Mucosa of rectum (tissue), 2 donors: ENCODE measurements at regions not wholly inside any gene's neighbourhood (a gene's known extent, or its start where the extent isn't known, plus 50 kb on each side); places are given as distances from the start of the nearest gene placed in this dataset.

ENCODE experiments used
- H3K27ac ChIP-seq, 2 donors: one replicate each; pipeline ENCODE4 v1.7.0; 2013; ENCODE audit warnings: inconsistent platforms in 2 of 2, low read depth in 2 of 2, low read length in 2 of 2
- H3K27me3 ChIP-seq, 2 donors: one replicate each; pipeline ENCODE4 v1.7.0; 2013; ENCODE audit warnings: low read length in 2 of 2; ENCODE audit not compliant: control insufficient read depth in 2 of 2, insufficient read depth in 2 of 2
- H3K36me3 ChIP-seq, 2 donors: one replicate each; pipeline ENCODE4 v1.7.0; 2013; ENCODE audit warnings: low read length in 2 of 2; ENCODE audit not compliant: control insufficient read depth in 2 of 2, insufficient read depth in 2 of 2
- H3K4me1 ChIP-seq, 2 donors: one replicate each; pipeline ENCODE4 v1.7.0; 2013; ENCODE audit warnings: low read length in 2 of 2, mild to moderate bottlenecking in 1 of 2; ENCODE audit not compliant: control insufficient read depth in 2 of 2, insufficient read depth in 2 of 2
- H3K4me3 ChIP-seq, 2 donors: one replicate each; pipeline ENCODE4 v1.7.0; 2013; ENCODE audit warnings: low read length in 2 of 2
- H3K9ac ChIP-seq, 2 donors: one replicate each; pipeline ENCODE4 v1.7.0; 2013; ENCODE audit warnings: low read length in 2 of 2, low read depth in 1 of 2, mild to moderate bottlenecking in 1 of 2
- H3K9me3 ChIP-seq, 2 donors: one replicate each; pipeline ENCODE4 v1.7.0; 2013; ENCODE audit warnings: low read length in 2 of 2; ENCODE audit not compliant: control insufficient read depth in 2 of 2
- donor health status: healthy.
- donor health status: Normal muscosa, but diverticular disease.

DNA sequence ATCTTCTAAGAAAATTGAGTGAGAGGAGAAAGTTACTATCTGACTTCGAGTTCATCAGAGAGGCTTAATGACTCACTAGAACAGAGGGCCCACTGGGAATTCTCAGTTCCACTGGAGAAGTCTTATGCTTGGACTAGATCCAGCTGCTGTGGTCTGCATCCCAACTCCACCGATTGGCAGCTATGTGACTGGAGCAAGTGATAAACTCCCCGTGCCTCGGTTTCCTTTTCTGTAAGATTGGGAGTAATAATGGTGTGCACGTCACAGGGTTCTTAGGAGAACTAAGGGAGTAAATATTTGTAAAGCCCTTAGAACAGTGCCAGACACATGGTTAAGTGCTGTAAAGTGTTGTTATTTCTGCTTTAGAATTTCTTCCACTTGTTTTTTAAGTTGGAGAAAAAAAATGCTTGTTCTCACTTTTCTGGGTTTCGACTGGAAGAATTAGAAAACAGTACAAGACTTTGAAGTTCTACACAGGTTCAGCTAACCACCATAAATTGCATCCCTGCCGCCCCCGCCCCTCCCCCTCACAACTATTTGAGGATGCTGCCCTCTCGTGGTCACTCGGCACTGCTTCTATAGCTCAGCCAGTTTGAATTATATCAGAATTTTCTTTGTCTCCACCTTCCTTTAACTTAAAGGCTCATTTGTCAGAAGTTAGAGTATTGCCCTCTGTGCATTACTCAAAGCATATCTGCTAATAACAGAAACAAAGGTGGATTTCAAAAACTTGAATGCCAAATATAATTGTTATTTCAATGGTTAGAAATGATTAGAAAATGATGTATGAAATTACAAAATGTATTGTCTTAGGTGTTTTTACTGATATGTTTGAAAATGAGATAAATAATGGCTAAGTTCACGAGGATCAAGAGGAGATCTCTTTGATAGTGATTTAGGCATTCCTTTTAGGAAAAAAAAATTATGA lies 95.0 kb upstream of the IFNGR1 start:
- Histone ChIP-seq H3K27me3 (no peaks in the 10 kb centered on the region), H3K36me3 (no peaks in the 10 kb centered on the region), H3K9me3 (no peaks in the 10 kb centered on the region), H3K4me3 (no peak overlapping the region), H3K4me1 (peaks cover 0 to 6% of the 10 kb centered on the region in 2 donors), H3K27ac (no peak overlapping the region), H3K9ac (no peak overlapping the region)

DNA sequence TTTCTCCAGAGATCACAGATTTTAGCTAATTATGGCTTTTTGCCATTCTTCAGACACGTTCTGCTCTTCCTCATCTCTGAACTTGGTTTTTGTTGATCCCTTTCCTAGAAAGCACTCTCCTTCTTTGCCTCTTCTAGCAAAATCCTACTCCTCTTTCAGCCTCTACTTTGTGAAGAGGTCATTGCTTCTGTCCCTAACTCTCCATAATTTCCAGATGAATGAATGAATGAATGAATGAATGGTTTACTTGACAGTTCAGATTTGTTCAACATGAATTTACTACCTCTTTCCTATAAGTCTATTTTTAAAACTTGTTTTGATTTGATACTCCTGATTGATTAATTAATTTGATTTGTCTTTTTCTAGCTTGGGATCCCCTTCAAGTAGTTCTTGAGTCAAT lies 94.0 kb upstream of the IFNGR1 start:
- no peak overlapping the region for H3K9ac ChIP-seq

DNA sequence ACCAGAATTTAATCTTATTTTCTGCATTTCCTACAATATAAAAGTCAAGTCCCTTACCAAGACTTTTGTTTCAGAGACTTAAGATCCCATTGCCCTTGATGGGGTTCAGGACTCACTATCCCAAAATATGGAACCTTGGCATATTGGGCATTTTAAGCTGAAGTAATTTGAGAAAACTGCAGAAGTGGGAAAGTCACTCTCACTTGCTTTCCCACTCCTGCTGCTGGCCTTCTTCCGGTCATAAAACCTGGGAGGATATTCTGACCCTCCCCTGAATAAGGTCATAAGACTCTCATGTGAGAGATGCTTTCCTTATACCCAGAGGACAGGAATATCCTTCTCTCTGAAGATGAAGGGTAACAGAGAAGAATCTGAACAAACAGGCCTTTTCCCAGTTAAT lies 92.8 kb upstream of the IFNGR1 start:
- peaks cover 0 to 9% of the 10 kb centered on the region in 2 donors for H3K4me1 ChIP-seq
- H3K36me3 ChIP-seq: no peaks in the 10 kb centered on the region
- H3K27me3 ChIP-seq: no peaks in the 10 kb centered on the region
- H3K27ac ChIP-seq: no peak overlapping the region
- H3K4me3 ChIP-seq: no peak overlapping the region
- H3K9me3 ChIP-seq: no peaks in the 10 kb centered on the region
- H3K9ac ChIP-seq: no peak overlapping the region

More for the DNA sequence above, 94.0 kb upstream of the IFNGR1 start:
- Histone ChIP-seq H3K4me3 (no peak overlapping the region), H3K27ac (no peak overlapping the region), H3K9me3 (no peaks in the 10 kb centered on the region), H3K4me1 (peaks cover 0 to 9% of the 10 kb centered on the region in 2 donors), H3K27me3 (no peaks in the 10 kb centered on the region), H3K36me3 (no peaks in the 10 kb centered on the region)

DNA sequence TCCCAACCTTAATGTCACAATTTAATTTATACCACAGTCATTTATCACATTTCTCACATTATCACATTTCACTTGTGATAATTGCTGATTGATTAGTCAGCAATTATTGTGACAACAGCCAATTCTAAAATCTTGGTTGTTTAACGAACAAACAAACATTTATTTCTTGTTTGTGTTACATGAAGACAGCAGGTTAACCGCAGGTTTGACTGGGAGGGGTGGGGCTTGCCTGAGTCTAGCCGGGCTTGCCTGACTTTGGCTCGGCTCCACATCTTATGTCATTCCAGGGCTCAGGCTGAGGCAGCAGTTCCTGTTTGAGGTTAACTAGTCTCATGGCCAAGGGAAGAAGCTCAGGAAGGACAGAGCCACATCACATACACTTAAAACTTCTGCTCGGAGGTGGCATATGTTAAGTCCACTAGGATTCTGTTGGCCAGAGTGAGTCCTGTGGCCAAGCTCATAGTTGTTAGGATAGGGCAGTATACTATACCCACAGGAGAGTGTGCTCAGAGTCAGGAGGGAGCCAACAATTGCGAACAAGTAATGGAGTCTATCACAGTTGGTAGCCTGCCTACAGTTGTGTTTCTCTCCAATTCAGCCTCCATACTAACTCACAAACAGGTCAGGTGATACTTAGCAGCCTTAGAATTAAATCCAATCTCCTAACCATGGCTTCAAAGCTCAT lies 90.0 kb upstream of the IFNGR1 start:
- Histone ChIP-seq H3K4me3 (no peak overlapping the region), H3K36me3 (no peaks in the 10 kb centered on the region), H3K9ac (no peak overlapping the region), H3K9me3 (no peaks in the 10 kb centered on the region), H3K27ac (no peak overlapping the region), H3K4me1 (peaks cover 0 to 9% of the 10 kb centered on the region in 2 donors), H3K27me3 (no peaks in the 10 kb centered on the region)

DNA sequence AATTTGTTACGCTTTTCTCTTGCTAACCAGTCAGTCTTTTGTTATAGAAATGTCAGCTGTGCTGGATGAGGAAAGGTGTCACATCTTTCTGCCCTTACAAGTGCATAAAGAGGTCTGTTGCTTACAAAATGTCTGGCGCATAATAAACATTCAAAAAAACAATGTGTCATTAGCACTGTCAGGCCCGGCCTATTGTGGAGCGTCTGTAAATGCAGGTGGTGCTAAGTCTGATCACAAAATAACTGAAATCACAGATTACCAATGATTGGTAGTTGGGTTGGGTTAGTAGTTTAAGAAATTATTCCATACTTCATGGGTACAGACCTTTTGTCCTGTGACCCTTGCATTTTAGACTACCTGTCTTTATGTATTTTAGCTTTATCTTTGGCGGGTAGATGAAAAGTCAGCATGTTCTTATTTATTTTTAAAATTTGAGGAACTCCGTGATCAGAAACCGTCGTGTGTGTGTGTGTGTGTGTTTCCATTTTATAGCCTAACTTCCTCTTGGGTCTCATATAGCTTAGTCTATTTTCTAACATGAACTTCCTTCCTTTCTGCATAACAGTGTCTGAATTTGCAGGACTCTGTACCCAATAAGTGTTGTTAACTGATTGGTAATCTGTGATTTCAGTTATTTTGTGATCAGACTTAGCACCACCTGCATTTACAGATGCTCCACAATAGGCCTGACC lies 88.1 kb upstream of the IFNGR1 start:
- no peaks in the 10 kb centered on the region for H3K27me3 ChIP-seq
- no peak overlapping the region for H3K27ac ChIP-seq
- no peak overlapping the region for H3K9ac ChIP-seq
- H3K4me1 ChIP-seq: peaks cover 0 to 11% of the 10 kb centered on the region in 2 donors
- H3K9me3 ChIP-seq: no peaks in the 10 kb centered on the region
- H3K4me3 ChIP-seq: no peak overlapping the region
- no peaks in the 10 kb centered on the region for H3K36me3 ChIP-seq

DNA sequence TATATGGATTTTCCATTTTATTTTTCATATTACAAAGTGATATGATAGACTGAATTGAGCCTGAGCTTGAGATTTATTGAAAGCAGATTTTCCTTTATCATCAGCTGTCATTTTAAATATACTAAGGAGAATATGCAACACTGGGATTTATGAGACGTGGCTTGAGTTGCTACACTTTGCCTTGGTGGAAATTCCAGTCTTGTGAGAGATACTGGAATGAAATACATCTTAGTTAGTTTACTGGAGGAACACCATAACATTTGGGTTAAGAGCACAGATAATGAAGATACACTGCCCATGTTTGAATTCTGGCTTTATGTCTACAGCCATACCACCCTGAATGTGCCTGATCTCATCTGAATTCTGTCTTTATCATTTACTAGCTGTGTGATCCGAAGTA lies 86.5 kb upstream of the IFNGR1 start:
- H3K4me1 ChIP-seq: peaks cover 0 to 11% of the 10 kb centered on the region in 2 donors
- H3K9me3 ChIP-seq: no peaks in the 10 kb centered on the region
- H3K9ac ChIP-seq: no peak overlapping the region
- no peaks in the 10 kb centered on the region for H3K27me3 ChIP-seq
- H3K27ac ChIP-seq: no peak overlapping the region
- no peak overlapping the region for H3K4me3 ChIP-seq
- H3K36me3 ChIP-seq: no peaks in the 10 kb centered on the region

DNA sequence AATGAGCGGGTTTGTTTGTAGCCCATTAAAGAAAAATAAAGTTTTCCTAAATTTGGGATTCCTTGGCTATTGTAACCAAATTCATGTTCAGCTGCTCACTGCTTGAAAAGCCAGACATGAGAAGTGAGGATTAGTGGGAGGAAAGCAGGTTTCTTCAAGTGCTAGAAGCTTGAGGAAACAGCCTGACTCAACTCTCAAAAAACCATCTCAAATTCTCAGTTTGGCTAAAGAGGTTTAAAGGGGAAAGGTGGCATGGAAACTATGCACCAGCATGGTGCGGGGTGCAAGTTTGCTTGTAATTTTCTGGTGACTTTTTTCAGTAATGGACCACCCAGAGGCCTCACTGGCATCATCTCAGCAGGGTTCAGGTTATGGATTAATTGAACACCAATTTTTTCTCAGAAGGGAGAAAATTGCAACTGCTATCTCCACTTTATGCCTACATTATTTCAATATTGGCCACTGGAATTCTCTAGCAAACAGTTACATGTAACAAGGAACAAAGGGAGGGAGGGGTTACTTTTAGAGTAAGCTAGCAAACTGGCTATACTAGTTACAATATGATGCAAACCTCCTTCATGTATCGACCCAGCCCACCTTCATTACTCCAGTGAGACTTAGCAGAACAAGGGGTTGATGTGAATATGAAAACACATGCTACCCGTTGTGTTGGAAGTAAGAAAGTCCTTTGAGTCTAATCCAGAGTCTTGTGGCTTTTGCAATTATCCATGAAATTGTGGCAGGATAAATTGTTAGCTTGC lies 85.0 kb upstream of the IFNGR1 start:
- no peak overlapping the region for H3K9ac ChIP-seq
- peaks cover 0 to 5% of the 10 kb centered on the region in 2 donors for H3K4me1 ChIP-seq
- H3K36me3 ChIP-seq: no peaks in the 10 kb centered on the region
- no peaks in the 10 kb centered on the region for H3K27me3 ChIP-seq
- H3K9me3 ChIP-seq: no peaks in the 10 kb centered on the region
- no peak overlapping the region for H3K27ac ChIP-seq
- no peak overlapping the region for H3K4me3 ChIP-seq

DNA sequence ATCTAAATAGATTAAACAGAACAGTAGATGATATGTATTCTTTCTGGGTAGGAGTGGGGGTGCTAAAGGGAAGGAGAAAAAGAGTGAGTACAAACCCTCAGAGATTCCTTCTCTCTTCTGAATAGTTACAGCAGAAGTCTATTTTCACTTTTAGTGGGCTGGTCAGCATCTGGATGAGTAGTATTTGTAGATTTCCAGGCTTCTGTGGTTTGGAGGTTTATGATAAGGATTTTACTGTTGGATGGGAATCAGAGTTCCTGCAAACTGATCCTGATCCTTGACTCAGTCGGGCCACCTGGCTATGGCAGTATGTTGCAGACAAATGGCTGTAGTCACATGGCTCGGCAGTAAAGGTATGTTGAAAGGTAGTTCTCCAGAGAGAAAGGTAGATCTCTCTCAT lies 84.3 kb upstream of the IFNGR1 start:
- no peak overlapping the region for H3K27ac ChIP-seq
- peaks cover 0 to 2% of the 10 kb centered on the region in 2 donors for H3K4me1 ChIP-seq
- no peaks in the 10 kb centered on the region for H3K9me3 ChIP-seq
- H3K27me3 ChIP-seq: no peaks in the 10 kb centered on the region
- H3K9ac ChIP-seq: no peak overlapping the region
- H3K4me3 ChIP-seq: no peak overlapping the region
- H3K36me3 ChIP-seq: no peaks in the 10 kb centered on the region

DNA sequence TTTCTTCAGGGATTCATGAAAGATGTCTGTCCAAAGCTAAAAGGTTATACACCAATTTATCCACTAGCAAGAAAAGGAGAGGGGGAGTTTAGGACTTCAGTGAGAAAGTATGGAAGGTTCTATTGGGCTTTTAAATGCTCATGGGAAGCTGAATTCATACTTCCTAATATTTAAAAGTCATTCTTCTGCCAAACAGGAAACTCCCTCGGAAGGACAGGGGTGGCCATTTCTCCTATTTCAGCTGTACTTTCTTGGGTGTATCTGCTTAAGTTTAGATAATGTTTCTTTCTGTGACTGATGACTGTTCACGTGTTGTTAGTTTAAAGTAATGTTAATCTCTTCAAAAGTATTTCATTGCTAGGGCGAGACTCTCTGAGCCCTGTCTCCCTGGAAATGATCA lies 80.5 kb upstream of the IFNGR1 start:
- Histone ChIP-seq H3K9me3 (no peaks in the 10 kb centered on the region), H3K27ac (no peak overlapping the region), H3K4me3 (no peak overlapping the region), H3K4me1 (peaks cover 0 to 2% of the 10 kb centered on the region in 2 donors), H3K9ac (no peak overlapping the region), H3K27me3 (no peaks in the 10 kb centered on the region), H3K36me3 (no peaks in the 10 kb centered on the region)
